Eye (tissue), 1 donor: ENCODE measurements at regions not wholly inside any gene's neighbourhood (a gene's known extent, or its start where the extent isn't known, plus 50 kb on each side); places are given as distances from the start of the nearest gene placed in this dataset.
"Not testable (repeated sequence)": the region's sequence is repeated elsewhere in the genome, so short reads cannot be mapped to it uniquely, and the experiment has no call there.

Experiments used
- DNase-seq: peaks from one replicate; pipeline ENCODE4 v3.0.0-alpha.2; 2015

DNA sequence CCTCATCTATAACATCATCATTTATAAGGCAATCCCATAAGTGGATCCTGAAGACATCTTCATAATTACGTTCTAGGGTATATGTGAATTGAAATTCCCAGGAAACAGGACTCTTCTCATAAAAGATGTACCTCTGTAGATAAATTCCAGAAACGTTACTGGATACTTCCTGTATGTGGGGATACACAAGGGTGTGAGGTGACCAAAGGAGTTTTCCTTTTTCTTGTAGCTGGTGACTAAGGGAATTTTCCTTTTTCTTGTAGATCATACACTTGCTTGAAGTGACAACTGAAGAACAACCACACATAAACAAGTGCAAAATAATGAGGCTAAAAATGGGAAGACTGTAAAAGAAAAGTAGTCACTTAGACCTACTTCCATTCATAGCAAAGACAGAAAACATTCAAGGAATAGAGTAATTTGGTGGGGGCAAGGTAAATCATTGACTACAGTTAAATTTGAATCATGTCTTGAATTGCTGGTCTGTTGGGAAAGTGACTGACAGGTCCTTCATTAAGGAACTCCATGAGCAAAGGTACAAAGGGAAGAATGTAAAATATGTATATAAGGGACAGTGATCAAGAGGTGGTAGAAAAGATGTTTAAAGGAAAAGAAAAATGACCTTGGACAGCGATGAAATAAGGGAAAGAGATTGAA is 53.2 kb upstream of the UBE2E3 start:
- DNase-seq: no peak

DNA sequence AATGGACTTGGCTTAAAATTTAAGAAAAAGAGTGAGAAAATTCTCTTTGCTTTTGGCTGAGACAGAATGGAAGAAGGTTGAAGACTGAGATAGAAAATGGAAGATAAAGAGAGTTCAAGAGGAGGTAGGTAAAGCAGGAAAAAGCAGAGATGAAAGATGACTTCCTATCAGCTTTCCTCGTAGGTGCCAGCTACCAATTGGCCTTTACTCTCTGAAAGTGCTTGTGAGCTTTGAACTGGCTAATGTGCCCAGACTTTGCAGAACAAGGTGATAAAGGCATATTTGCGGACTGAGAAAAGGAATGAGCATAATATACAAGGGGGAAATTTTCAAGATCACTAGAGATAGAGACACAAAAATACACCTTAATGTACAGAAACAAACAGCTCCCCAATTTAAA is 54.7 kb upstream of the UBE2E3 start:
- DNase-seq: no peak

DNA sequence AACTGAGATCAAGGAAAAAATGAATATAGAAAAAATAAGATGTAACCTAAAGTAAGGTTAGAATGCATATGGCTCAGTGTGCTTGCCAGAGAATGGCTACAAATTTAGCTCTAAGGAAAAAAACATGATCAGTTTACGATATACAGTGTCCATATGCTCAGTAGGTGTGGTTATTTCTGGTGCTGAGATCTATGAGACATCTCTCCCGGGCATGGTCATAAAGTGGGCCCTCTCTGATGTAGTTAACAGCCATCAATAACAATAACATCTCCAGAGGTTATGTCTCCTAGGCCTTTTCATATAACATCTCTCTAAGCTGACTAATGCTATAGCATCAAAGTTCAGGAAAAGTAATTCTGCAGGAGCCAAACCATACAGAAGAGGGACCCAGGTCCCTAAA is 56.3 kb upstream of the UBE2E3 start:
- no peak for DNase-seq

DNA sequence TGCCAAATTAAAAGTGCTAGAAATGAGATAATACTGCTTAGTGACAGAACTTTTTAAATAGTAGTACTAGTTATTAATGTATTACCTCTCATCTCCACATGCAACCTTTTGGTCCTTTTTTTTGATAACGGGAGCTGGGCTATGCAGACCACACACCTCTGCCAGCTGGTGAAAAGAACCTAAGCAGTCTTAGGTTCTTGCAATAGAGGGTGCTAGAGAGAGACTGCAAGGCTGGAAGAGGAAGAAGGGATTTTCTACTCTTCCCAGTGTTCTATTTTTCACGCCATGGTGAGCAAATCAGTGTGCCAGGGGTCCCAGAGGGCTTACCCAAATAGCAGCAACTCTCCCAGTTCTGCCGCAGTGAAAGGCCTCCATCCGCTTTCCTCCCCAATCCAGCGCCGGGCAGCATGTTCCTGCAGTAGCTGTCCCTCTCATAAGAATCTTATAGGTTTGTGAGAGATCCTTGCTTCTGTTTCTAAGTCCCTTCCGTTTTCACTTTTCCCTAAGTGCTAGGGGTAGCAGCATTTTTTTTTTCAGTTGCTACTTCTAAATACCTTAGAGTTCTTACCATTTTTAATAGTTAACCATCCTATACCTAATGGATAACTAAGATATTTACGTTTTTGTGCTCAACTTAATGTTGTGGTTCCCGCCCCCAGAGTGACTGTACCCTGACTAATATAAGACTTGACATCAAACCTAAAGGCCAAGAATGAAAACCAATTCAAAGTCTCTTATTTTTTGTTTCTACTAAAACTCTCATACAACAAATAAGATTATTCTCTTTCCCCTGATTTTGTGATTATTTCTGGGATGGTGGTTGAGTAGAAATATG is 69.4 kb upstream of the UBE2E3 start:
- no peak for DNase-seq

DNA sequence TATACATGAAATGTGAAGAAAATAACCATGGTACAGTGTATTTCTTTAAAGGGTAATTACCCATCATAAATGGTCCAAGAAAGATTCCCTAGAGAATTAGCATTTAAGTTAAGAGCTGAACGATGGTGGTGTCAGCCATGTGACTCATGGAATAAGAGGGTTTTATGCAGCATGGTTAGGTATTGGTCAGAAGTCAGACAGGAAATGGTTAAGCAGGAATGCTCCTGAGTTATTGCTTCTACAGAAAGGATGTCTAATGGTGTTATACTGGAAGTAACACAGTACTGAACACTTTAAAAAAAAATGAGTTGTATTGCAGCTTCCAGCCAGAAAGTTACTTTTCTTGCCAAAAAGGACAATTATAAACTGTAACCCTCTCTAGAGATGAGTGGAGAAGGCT is 72.7 kb upstream of the UBE2E3 start:
- no peak for DNase-seq

DNA sequence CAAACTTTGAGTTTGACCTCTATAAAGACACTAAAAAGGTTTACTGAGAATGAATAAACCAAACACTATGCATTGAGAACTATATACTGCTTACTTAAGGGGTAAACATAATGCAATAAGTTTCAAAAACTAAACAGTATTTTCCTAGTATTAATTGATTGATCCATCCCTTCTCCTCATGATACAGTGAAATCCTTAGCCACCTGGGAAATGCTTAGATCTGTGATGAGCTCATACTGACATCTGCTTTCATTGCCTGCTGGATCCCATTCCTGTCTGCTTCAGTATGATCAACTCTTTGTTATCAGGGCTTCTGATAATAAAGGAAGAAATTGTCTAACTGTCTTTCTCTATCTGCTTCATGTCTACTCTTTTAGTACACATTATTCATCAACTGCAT is 74.9 kb upstream of the UBE2E3 start:
- DNase-seq: peak; percentile 22

DNA sequence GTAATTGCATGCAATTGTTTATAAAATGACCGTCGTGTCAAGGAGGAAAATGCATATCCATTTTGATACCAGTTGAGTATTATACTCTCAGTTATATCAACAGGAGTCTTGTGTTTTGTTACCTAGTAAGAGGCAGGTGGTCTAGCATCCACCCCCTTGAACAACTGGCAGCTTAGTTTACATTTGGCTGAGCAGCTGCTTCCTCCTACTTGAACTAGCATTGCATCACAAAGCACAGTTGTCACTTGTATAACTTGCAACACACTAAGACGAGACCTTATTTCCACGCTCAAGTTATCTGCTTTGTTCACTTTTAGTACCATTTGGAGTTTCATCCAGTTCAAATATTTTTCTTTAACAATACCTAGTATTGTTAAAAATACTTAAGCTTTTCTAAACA is 75.4 kb upstream of the UBE2E3 start:
- DNase-seq: peak; percentile 11

DNA sequence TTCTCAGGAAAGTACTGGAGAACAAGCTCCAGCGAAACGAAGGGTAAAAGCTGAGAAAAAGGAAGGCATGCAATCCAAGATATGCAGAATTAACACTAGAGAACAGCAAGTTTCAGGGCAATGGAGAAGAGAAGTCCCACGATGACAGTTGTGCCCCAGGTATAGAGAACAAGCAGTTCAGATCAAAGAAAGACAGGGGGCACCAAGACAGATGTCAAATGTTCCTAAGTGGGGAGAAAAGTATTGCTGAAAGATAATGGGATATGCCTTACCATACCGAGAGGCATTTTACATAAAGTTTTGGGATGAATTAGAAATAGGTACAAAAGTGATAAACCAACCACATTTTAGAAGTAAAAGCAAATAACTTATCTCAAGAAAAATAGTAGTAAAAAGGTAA is 79.1 kb upstream of the UBE2E3 start:
- no peak for DNase-seq

DNA sequence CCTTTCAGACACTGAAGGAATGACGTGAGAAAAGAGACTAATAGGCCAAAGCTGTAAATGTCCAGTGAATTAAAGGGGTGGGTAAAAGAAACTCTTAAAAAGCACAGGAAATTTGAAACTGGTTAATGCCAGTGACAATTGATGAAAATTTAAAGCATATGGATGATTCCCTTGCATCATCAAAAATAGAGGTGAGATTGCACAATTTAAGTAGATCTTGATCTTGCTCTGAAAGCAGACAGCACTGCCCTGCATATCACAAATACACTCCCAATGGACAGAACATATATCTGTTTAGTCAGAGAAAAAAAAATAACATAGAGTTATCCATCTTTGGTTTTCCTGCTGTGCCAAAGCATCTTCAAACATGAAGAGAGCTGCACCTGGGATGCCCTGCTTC is 86.7 kb upstream of the UBE2E3 start:
- no peak for DNase-seq

DNA sequence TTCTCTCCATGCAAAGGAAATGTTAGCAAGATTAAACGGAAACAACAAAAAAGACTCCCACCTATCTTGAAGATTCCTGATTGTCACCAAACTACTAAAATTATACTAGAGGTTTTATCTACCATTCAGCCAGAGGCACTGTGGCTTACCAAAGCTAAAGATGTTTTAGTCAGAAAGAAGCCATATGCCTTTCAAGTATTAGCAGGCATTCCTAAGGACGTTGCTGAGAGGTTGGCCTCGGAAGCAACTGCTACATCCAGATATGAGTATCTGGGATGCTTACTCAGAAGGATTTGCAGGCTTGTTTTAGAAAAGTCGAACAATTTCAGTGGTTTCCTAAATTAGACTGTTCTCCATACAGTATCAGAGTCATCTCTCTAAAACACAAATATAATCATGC is 88.3 kb upstream of the UBE2E3 start:
- DNase-seq: no peak

DNA sequence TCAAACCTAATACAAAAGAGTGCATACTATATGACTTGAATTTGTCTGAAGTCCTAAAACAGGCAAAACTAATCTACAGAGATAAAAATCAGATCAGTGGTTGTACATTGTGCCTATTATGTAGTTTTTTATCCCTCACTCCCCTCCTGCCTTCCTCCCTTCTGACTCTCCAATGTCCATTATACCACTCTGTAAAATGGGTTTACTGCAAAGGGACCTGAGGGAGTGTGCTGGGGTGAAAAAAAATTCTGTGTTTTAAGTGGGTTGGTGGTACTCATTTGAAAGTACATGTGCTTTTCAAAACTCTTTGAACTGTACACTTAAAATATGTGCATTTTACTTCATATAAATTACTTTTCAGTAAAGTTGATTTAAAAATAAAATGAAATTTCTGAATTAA is 89.0 kb upstream of the UBE2E3 start:
- DNase-seq: no peak

DNA sequence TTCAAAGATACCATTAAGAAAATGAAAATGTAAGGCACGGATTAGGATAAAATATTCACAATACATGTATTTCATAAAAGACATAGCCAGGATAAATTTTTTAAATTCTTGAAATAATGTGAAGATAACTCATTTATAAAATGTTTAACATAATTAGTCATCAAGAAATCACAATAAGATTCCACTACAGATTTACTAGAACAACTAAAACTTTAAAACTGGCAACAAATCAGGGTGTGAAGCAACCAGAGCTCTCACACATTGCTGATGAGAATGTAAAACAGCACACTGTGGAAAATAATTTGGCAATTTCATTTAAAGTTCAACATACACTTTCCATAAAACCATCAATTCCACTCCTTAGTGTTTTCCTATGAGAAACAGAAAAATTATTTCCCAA is 89.6 kb upstream of the UBE2E3 start:
- no peak for DNase-seq

DNA sequence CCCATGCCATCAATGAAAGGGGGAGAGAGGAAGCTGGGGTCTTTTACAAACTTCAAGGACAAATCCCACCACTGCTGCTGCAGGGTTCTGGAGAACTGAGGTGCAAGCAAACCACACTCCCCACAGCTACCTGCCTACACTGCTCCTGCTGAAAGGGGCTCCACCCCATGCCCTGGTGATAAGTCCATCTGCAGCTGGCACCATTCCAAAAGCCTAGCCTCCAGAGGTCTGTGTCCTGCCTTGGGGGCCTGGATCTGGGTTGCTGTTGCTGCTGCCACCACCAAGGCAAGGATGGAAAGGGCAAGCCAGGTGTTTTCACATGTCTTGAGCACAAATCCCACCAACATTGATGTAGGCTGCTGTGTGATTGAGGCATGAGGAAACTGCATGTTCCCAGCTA is 97.4 kb upstream of the UBE2E3 start:
- DNase-seq: no peak

DNA sequence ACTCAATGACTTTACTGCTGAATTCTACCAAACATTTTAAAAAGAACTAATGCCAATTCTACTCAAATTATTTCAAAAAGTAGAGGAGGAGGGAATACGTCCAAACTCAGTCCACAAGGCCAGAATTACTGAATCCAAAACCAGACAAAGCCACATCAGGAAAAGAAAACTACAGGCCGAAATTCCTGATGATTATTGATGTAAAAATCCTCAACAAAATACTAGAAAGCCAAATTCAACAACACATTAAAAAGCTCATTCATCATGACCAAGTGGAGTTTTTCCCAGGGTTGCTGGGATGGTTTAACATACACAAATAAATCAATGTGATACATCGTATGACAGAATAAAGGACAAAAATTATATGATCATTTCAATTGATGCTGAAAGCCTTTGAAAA is 103.9 kb upstream of the UBE2E3 start:
- no peak for DNase-seq

DNA sequence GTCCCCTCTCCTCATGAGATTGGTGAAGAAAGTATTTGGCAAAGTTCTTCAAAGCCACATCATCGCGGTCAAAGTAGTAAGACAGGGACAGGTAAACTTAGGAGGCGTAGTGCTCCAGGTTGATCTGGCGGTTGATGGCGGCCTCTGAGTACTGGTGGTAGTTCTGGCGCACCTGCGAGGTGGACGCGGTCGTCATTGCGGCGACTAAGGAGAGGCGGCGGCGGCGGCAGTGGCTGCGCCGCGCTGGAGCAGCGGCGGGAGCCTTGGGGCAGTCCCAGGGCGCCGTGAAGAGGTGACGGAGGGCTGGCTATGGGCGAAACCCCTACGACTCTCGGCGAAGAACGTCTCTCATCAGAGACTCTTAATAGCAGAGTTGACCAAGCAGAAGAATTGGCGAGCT is 107.2 kb upstream of the UBE2E3 start:
- no peak for DNase-seq

DNA sequence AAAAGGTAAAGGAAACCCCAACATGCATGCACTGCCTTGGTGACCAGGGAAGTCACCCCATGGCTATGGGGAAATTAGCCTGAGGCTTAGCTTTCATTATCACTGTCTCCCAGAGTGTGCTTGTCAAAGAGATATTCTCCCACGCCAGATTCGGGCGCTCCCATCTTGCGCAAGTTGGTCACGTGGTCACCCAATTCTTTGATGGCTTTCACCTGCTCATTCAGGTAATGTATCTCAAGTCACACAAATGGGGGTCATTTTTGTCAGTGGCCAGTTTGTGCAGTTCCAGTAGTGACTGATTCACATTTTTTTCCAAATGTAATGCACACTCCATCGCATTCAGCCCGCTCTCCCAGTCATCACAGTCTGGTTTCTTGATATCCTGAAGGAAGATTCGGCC is 107.6 kb upstream of the UBE2E3 start:
- DNase-seq: not testable (repeated sequence)

DNA sequence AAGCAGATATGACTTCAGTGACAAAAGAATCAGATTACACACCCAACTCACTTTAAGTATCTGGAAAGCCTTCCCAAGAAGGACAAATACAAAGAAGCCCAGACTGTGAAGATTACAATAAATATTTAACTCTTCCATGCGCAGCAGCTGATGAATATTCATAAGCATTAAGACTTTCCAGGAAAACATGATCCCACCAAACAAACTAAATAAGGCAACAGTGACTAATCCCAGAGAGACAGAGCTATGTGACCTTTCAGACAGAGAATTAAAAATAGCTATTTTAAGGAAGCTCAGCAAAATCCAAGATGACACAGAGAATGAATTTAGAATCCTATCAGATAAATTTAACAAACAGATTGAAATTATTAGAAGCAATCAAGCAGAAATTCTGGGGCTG is 108.2 kb upstream of the UBE2E3 start:
- no peak for DNase-seq

DNA sequence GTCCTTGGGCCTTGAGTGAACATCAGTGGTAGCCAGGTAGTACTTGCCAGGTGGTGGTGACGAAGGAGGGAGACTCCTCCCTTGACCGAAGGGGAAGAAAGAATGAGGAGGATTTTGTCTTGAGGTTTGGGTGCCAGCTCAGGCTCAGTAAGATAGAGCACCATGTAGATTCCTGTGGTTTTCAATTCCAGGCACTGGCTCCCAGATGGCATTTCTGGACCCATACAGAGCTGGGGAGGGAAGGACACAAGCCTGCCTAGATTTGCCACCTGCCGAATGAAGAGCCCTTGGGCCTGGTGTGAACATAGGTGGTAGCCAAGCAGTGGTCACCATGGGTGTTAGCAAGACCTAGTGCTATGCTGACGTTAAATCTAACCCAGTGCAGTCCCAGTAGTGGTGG is 108.8 kb upstream of the UBE2E3 start:
- DNase-seq: no peak

DNA sequence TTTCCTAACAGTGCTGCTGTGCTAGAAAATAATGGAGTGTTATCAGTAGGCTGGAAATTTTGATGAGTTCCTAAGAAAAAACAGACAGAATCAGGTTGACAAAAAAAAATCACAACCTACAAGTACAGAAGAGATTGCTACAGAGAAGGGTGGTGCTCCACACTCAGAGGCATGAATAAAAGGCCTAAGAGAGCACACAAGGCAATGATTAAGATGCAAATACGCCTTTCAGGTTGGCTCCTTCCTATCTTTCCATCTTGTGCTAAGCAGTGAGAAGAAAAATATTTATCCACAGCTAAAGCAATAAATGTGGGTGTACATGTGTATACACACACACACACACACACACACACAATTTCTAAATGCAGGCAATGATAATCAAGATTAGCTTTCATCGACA is 130.6 kb upstream of the UBE2E3 start:
- no peak for DNase-seq

DNA sequence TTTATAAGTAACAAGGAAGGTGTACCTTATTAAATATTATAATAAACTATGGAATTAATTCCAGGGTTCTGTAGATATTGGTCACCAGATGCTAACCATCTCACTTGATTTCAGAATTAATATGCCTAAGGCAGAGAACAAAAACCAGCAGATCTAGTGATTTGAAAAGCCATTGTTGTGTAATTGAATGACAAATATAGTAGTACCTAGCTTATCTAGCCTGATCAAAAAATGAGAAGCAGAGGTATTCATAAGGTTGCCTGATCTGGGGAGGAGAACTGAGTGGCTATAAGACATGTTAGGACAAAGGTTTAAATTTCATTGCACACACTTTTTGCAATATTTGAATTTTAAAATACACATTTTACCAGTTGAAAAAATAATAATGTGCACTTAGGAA is 132.0 kb upstream of the UBE2E3 start:
- DNase-seq: no peak

DNA sequence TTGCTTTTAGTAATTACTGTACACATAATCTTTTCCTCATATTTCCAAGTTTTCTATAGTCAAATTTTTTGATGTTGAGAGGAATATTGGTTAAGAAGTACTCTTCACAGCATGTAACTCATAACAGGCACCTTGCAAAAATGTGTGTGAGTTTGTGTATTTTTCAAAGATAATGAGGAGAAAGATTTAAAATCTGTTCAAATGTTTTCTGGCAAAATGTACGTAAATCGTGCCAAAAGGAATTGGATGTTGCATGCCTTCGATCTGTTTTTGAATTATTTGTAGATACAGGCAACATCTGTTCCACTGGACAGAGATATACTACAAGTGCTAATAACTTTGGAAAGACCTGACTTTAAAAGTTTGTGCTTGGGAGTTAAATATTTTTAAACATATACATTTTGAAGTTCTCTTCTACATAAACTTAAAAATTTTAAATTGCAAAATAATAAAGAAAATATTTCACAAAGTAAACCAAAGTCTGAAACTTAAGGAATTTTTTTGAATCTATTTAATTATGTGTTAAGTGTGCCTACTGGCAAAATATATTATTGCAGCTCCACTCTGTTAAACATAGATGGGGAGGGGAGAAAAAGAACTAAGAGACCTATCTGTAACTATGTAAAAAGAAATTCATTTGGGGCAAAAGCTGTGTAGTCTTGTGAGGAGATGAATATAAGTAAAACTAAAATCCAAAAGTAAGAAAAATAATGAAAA is 133.5 kb upstream of the UBE2E3 start:
- no peak for DNase-seq

DNA sequence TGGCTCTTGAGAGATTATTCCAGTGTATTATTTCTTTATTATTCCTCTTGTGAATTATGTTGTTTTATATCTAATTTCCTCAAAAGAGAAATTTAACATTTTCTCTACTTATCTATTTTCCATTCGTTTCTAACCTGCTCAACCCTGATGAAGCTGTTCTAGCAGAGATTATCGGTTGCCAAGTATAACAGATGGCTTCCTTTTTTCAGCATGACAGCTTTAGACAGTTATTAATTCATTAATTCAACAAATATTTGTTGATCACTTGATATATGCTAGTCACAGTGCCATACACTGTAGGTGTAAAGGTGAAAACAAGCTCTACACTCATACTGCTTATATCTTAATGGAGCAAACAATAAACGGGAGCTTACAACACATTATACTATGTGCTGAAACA is 137.9 kb upstream of the UBE2E3 start:
- DNase-seq: peak; percentile 2

DNA sequence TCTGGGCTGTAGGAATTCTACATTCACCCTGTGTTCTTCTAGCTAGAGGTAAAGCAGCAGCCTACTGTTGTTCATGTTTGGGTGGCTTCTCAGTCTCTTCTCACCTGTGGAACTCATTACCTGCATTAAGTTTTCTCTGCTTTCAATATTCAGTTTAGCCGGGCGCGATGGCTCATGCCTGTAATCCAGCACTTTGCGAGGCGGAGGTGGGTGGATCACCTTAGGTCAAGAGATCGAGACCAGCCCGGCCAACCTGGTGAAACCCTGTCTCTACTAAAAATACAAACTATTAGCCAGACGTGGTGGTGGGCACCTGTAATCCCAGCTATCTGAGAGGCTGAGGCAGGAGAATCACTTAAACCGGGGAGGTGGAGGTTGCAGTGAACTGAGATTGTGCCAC is 139.8 kb upstream of the UBE2E3 start:
- no peak for DNase-seq

DNA sequence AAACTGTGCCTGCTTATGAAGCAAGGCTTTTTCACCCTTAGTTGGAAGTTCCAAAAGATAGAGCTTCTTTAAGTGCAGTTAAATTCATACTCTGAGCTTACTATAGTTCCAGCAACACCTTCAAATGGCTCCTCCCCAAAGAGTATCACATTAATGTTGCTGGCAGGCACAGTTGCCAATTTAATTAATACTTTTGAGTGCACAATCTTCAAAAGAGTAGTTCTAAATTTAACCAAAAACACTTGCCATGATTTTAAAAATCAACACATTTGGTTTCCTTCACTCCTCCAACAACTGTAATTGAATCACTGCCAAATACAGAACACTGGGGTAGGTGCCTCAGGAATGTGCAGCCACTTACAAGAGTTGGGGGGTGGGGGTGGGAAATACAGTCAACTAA is 150.6 kb upstream of the UBE2E3 start:
- DNase-seq: no peak
